HepG2 (cell line): ENCODE measurements at regions not wholly inside any gene's neighbourhood (a gene's known extent, or its start where the extent isn't known, plus 50 kb on each side); places are given as distances from the start of the nearest gene placed in this dataset.

Experiments used
- ATAC-seq: fragments of 200-7000 bp; cut with Tn5 transposase; 3 replicates; pipeline ENCODE4 v1.9.1; 2020; ENCODE audit warnings: mild to moderate bottlenecking, moderate library complexity
- BruUV-seq: library from RNA; stranded (reverse); fragments of 400-500 nt; replicated peaks from 2 replicates; lab custom pipeline; 2021; lab: Mats Ljungman, UMichigan
- CTCF ChIA-PET: fragments of 300-600 bp; formaldehyde crosslinking; extraction: SDS; loops from one replicate; lab custom pipeline; 2021; ENCODE audit warnings: low total read pairs, inconsistent platforms, low intra/inter-chr PET ratio; lab: Yijun Ruan, JAX
- POLR2A ChIA-PET: fragments of 350-600 bp; sonication (Branson Sonifier 250); formaldehyde crosslinking; loops from one replicate; lab custom pipeline; 2020; ENCODE audit warnings: antibody characterized with exemption, inconsistent platforms; lab: Yijun Ruan, JAX
- DNase-seq: peaks from one replicate; pipeline ENCODE4 v3.0.0-alpha.2; 2015; ENCODE audit warnings: low spot score
- FAIRE-seq: peaks from 3 replicates; lab custom pipeline; 2011; peaks lifted over from hg19 to GRCh38; lab: Jason Lieb, UNC
- H2AFZ ChIP-seq: one replicate; pipeline ENCODE4 v1.6.1; 2011; ENCODE audit warnings: low read length, inconsistent platforms
- H3K27ac ChIP-seq: fragments of 300-600 bp; 3 replicates; pipeline ENCODE4 v1.8.0; 2011; ENCODE audit warnings: mixed run types, mild to moderate bottlenecking, mixed read lengths, low read length, inconsistent platforms; ENCODE audit not compliant: insufficient read depth; ENCODE audit errors: extremely low read length
- H3K27me3 ChIP-seq, 2 experiments: fragments of 200-600 bp in 1 of 2; 2 replicates in 1 of 2; 3 replicates in 1 of 2; pipeline versions ENCODE4 v1.6.0 to v1.8.0; 2011; ENCODE audit warnings: low read length in 2 of 2, mild to moderate bottlenecking in 2 of 2, moderate library complexity in 2 of 2, inconsistent platforms in 1 of 2; ENCODE audit not compliant: insufficient read depth in 2 of 2, control insufficient read depth in 1 of 2
- H3K36me3 ChIP-seq, 2 experiments: fragments of 200-600 bp in 1 of 2; replicated peaks in 1 of 2; 2 replicates in 1 of 2; 3 replicates in 1 of 2; pipeline versions ENCODE4 v1.5.1 to v1.8.0; 2011; ENCODE audit warnings: low read length in 2 of 2, inconsistent platforms in 1 of 2; ENCODE audit not compliant: insufficient read depth in 2 of 2, control insufficient read depth in 1 of 2
- H3K4me1 ChIP-seq: 2 replicates; pipeline ENCODE4 v1.5.1; 2012; ENCODE audit warnings: low read length, inconsistent platforms; ENCODE audit not compliant: insufficient read depth
- H3K4me2 ChIP-seq: 2 replicates; pipeline ENCODE4 v1.6.0; 2011; ENCODE audit warnings: low read depth, low read length, inconsistent platforms
- H3K4me3 ChIP-seq, 3 experiments: fragments of 200-600 bp in 1 of 3; sonication (generic), shearing (Covaris generic) in 1 of 3; replicated peaks in 1 of 3; 2 replicates each; pipeline ENCODE4 v1.5.1; 2011 to 2016; ENCODE audit warnings: low read length in 3 of 3, inconsistent platforms in 2 of 3, low read depth in 2 of 3, mild to moderate bottlenecking in 2 of 3, control low read depth in 1 of 3, mixed read lengths in 1 of 3; ENCODE audit not compliant: insufficient read depth in 1 of 3
- H3K79me2 ChIP-seq: one replicate; pipeline ENCODE4 v1.6.1; 2011; ENCODE audit warnings: low read length, inconsistent platforms; ENCODE audit not compliant: insufficient read depth
- H3K9ac ChIP-seq: 2 replicates; pipeline ENCODE4 v1.6.0; 2011; ENCODE audit warnings: mild to moderate bottlenecking, low read depth, low read length, inconsistent platforms; ENCODE audit not compliant: insufficient read depth
- H3K9me3 ChIP-seq: 2 replicates; pipeline ENCODE4 v1.5.1; 2012; ENCODE audit warnings: mild to moderate bottlenecking, low read length
- H4K20me1 ChIP-seq: 2 replicates; pipeline ENCODE4 v1.6.0; 2011; ENCODE audit warnings: inconsistent platforms, mild to moderate bottlenecking, low read length, moderate library complexity; ENCODE audit not compliant: insufficient read depth
- AHDC1 ChIP-seq: sonication (generic); formaldehyde crosslinking; IDR thresholded peaks from 2 replicates; pipeline ENCODE4 v1.5.1; 2020; ENCODE audit warnings: mild to moderate bottlenecking, missing genetic modification reagents, borderline replicate concordance
- CCAR2 ChIP-seq: fragments of 200-400 bp; formaldehyde crosslinking; optimal IDR thresholded peaks from 2 replicates; pipeline ENCODE3; 2018; ENCODE audit warnings: low read depth, mild to moderate bottlenecking, low read length, moderate library complexity
- HOMEZ ChIP-seq: IDR thresholded peaks from 2 replicates; pipeline ENCODE4 v1.6.1; 2016; ENCODE audit warnings: low read depth
- POGZ ChIP-seq: sonication (generic); formaldehyde crosslinking; IDR thresholded peaks from 2 replicates; pipeline ENCODE4 v1.4.0; 2020; ENCODE audit warnings: mild to moderate bottlenecking, missing genetic modification reagents
- RBFOX2 ChIP-seq: fragments of 200-400 bp; formaldehyde crosslinking; IDR thresholded peaks from 2 replicates; pipeline ENCODE4 v1.6.1; 2017; ENCODE audit warnings: low read depth, mild to moderate bottlenecking, low read length
- RELA ChIP-seq: sonication (generic); formaldehyde crosslinking; IDR thresholded peaks from 2 replicates; pipeline ENCODE4 v1.4.0; 2020; ENCODE audit warnings: missing genetic modification reagents
- THYN1 ChIP-seq: sonication (generic); formaldehyde crosslinking; IDR thresholded peaks from 2 replicates; pipeline ENCODE4 v1.8.1; 2023; ENCODE audit warnings: low read depth, mild to moderate bottlenecking, moderate library complexity, missing genetic modification reagents, borderline replicate concordance
- ZNF224 ChIP-seq: sonication (generic); formaldehyde crosslinking; IDR thresholded peaks from 2 replicates; pipeline ENCODE4 v1.5.0; 2020; ENCODE audit warnings: mild to moderate bottlenecking, missing genetic modification reagents
- ZNF44 ChIP-seq: sonication (generic); formaldehyde crosslinking; IDR thresholded peaks from 2 replicates; pipeline ENCODE4 v1.5.1; 2020; ENCODE audit warnings: mild to moderate bottlenecking, missing genetic modification reagents
- WGBS: methylation state at CpG from one replicate; pipeline ENCODE4 v1.1.6; 2017; ENCODE audit warnings: low lambda C conversion rate; 5-methylcytosine and 5-hydroxymethylcytosine counted together
- in situ Hi-C: cut with HindIII; loops from 2 replicates; pipeline ENCODE4 v1.10.0; 2017; ENCODE audit warnings: low pct_unique_long_range_greater_than_20kb; ENCODE audit not compliant: extremely low pct_ligation_motif_present
- intact Hi-C: fragments of 100-400 bp; cut with micrococcal nuclease; formaldehyde crosslinking; loops from one replicate; pipeline ENCODE4 v1.10.0; 2022; ENCODE audit not compliant: unreplicated experiment
- TF ChIP-seq, protein P1 (sequence below): sonication (generic); formaldehyde crosslinking; IDR thresholded peaks from 2 replicates; pipeline ENCODE4 v1.4.0; 2020; ENCODE audit warnings: missing genetic modification reagents

DNA sequence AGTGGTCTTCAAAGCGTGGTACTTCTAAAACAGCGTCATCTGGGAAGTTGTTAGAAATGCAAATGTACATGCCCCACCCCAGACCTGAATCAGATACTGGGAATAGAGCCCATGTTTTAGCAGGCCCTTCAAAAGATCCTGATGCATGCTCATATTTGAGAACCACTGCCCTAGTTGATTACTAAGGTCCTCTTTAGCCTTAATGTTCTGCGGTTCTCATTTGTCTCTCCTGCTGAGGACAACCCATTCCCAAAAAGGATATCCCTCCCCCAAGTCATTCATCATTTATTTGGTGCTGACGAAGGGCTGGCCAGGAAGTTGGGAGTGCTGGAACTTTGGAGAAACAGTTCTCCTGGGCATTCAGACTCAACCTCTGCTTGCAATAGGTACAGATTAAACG lies 92.4 kb upstream of the RALGPS2 start:
- Histone ChIP-seq H4K20me1 (no peaks in the 10 kb centered on the region), H3K9me3 (no peaks in the 10 kb centered on the region), H2AFZ (no peak overlapping the region), H3K4me1 (peaks cover 24% of the 10 kb centered on the region), H3K9ac (no peak overlapping the region), H3K27me3 (no peaks in the 10 kb centered on the region), H3K36me3 (no peaks in the 10 kb centered on the region), H3K27ac (no peak overlapping the region), H3K79me2 (no peaks in the 10 kb centered on the region), H3K4me3 (no peak overlapping the region), H3K4me2 (no peak overlapping the region)
- intact Hi-C loops = no loop called here
- FAIRE-seq = no peak
- ChIA-PET CTCF (no interaction called here), POLR2A (no interaction called here)
- in situ Hi-C loops = no loop called here
- WGBS = 71% methylated on average over 5 of the region's 5 CpGs
- BruUV-seq = no TSS peak
- TF ChIP-seq, protein P1, sequence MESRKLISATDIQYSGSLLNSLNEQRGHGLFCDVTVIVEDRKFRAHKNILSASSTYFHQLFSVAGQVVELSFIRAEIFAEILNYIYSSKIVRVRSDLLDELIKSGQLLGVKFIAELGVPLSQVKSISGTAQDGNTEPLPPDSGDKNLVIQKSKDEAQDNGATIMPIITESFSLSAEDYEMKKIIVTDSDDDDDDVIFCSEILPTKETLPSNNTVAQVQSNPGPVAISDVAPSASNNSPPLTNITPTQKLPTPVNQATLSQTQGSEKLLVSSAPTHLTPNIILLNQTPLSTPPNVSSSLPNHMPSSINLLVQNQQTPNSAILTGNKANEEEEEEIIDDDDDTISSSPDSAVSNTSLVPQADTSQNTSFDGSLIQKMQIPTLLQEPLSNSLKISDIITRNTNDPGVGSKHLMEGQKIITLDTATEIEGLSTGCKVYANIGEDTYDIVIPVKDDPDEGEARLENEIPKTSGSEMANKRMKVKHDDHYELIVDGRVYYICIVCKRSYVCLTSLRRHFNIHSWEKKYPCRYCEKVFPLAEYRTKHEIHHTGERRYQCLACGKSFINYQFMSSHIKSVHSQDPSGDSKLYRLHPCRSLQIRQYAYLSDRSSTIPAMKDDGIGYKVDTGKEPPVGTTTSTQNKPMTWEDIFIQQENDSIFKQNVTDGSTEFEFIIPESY (CRISPR knock-in tag) = no peak
- TF ChIP-seq ZNF44 (CRISPR knock-in tag) (no peak), POGZ (CRISPR knock-in tag) (no peak)
- DNase-seq = no peak
- no peak for ATAC-seq

DNA sequence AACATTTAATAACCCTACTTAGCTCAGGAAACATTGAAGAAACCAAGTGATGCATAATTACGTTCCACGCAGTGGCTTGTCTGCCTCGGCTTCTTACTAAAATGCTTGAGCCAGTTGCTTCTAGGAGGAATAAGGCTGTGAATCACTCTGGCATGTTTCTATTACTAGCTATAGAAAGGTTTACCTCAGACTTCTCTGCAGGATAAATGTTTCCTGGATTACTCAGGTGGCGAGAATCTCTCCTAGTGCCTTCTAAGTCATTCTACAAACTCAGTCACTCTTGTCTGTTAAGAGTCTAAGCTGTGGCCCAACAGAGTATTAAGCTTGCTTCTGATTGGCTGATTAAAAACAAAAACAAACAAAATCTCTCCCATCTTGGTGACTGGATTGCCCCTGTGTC lies 92.0 kb upstream of the RALGPS2 start:
- no peaks in the 10 kb centered on the region for H4K20me1 ChIP-seq
- in situ Hi-C loops = no loop called here
- ChIA-PET POLR2A (no interaction called here), CTCF (no interaction called here)
- no peaks in the 10 kb centered on the region for H3K36me3 ChIP-seq
- DNase-seq (no peak), FAIRE-seq (no peak), ATAC-seq (no peak)
- H3K4me3 ChIP-seq = no peak overlapping the region
- H3K79me2 ChIP-seq = no peaks in the 10 kb centered on the region
- no peak overlapping the region for H3K9ac ChIP-seq
- no peak overlapping the region for H3K4me2 ChIP-seq
- H3K9me3 ChIP-seq = no peaks in the 10 kb centered on the region
- H3K27ac ChIP-seq = no peak overlapping the region
- WGBS = 92% methylated on average over 4 of the region's 4 CpGs
- H3K27me3 ChIP-seq = no peaks in the 10 kb centered on the region
- H2AFZ ChIP-seq = no peak overlapping the region
- no TSS peak for BruUV-seq
- intact Hi-C loops = no loop called here
- peaks cover 24% of the 10 kb centered on the region for H3K4me1 ChIP-seq
- no peak for TF ChIP-seq RBFOX2
- no peak for TF ChIP-seq CCAR2
- no peak for TF ChIP-seq HOMEZ
- TF ChIP-seq AHDC1 = no peak
- TF ChIP-seq THYN1 (CRISPR knock-in tag) = no peak
- TF ChIP-seq ZNF224 (CRISPR knock-in tag) = no peak
- no peak for TF ChIP-seq RELA
